Neuron (in vitro differentiated cells): ENCODE measurements at regions not wholly inside any gene's neighbourhood (a gene's known extent, or its start where the extent isn't known, plus 50 kb on each side); places are given as distances from the start of the nearest gene placed in this dataset.
"Not testable (repeated sequence)": the region's sequence is repeated elsewhere in the genome, so short reads cannot be mapped to it uniquely, and the experiment has no call there.

Experiments used
- H2AFZ ChIP-seq: one replicate; pipeline ENCODE4 v1.6.1; 2013; ENCODE audit warnings: low read depth, mild to moderate bottlenecking, inconsistent platforms, low read length, moderate library complexity
- H3K27me3 ChIP-seq: one replicate; pipeline ENCODE4 v1.6.1; 2013; ENCODE audit warnings: low read length; ENCODE audit not compliant: insufficient read depth
- H3K36me3 ChIP-seq: one replicate; pipeline ENCODE4 v1.6.1; 2013; ENCODE audit warnings: low read length; ENCODE audit not compliant: insufficient read depth
- H3K4me1 ChIP-seq: one replicate; pipeline ENCODE4 v1.6.1; 2013; ENCODE audit warnings: low read length; ENCODE audit not compliant: insufficient read depth
- H3K4me3 ChIP-seq: 2 replicates; pipeline ENCODE4 v1.5.1; 2013; ENCODE audit warnings: mild to moderate bottlenecking, low read length, moderate library complexity
- H3K9me3 ChIP-seq: one replicate; pipeline ENCODE4 v1.6.1; 2013; ENCODE audit warnings: low read length

DNA sequence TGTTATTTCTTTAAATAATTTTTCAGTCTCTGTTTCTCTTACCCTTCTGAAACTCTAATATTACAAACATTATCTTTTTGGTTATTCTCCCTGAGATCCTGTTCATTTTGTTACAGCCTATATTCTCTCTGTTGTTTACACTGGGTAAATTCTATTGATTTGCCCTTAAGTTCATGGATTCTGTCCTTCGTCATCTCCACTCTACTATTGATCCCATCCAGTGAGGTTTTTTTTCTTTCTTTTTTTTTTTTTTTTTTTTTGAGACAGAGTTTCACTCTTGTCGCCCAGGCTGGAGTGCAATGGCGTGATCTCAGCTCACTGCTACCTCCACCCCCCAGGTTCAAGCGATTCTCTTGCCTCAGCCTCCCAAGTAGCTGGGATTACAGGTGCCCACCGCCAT, 393.9 kb downstream of the ZNF674 start:
- not testable (repeated sequence) for H2AFZ ChIP-seq, H3K4me1 ChIP-seq, H3K9me3 ChIP-seq, H3K27me3 ChIP-seq, H3K36me3 ChIP-seq, H3K4me3 ChIP-seq

DNA sequence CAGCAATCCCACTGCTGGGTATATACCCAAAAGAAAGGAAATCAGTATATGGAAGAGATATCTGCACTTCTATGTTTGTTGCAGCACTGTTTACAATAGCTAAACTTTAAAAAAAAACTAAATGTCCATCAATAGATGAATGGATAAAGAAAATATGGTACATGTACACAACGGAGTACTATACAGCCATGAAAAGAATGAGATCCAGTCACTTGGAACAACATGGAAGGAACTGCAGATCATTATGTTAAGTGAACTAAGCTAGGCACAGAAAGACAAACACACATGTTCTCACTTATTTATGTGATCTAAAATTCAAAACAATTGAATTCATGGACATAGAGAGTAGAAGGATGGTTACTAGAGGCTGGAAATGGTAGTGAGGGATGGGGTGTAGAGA, 400.7 kb downstream of the ZNF674 start:
- no peaks in the 10 kb centered on the region for H3K4me1 ChIP-seq
- no peak overlapping the region for H3K4me3 ChIP-seq
- H3K27me3 ChIP-seq: no peaks in the 10 kb centered on the region
- H3K36me3 ChIP-seq: no peaks in the 10 kb centered on the region
- no peak overlapping the region for H2AFZ ChIP-seq
- no peaks in the 10 kb centered on the region for H3K9me3 ChIP-seq

DNA sequence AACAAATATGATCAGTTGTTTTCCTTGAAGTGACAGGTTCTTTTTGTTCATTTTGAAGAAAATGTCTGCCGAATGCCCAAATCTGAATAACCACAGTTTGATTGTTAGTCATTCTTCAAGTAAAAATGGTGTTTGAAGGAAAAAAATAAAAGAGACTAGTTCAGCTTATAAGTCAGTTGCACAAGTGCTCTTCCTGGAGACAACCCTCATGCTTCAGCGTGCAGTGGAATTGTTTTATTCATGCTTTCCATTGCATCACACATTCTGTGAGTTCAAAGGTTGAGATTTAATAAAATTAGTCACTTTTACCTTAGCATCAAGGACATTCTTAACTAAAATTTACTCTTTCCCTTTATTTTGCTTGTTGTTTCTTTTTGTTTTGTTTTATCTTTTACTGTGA, 404.9 kb downstream of the ZNF674 start:
- no peaks in the 10 kb centered on the region for H3K27me3 ChIP-seq
- H2AFZ ChIP-seq: no peak overlapping the region
- no peak overlapping the region for H3K4me3 ChIP-seq
- H3K4me1 ChIP-seq: no peaks in the 10 kb centered on the region
- no peaks in the 10 kb centered on the region for H3K9me3 ChIP-seq
- no peaks in the 10 kb centered on the region for H3K36me3 ChIP-seq

DNA sequence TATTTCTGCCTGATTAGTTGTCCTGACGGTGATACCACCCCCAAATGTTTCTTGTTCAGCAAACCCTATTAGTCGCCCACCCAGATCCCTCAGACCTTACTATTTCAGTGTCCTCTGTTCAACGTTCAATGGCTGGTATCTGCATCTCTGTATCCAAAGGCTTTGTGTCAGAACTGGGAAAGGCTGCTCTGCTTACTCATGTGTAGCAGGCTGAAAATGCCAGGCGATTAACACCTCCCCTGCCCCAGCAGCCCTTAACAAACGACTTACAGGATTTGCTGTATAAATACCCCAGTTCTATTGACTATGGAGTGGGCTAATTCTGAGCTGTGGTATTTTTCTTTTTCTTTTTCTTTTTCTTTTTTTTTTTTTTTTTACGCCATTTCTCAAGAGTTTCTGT, 415.0 kb downstream of the ZNF674 start:
- Histone ChIP-seq H2AFZ (no peak overlapping the region), H3K27me3 (no peaks in the 10 kb centered on the region), H3K9me3 (no peaks in the 10 kb centered on the region), H3K36me3 (no peaks in the 10 kb centered on the region), H3K4me1 (no peaks in the 10 kb centered on the region), H3K4me3 (no peak overlapping the region)

DNA sequence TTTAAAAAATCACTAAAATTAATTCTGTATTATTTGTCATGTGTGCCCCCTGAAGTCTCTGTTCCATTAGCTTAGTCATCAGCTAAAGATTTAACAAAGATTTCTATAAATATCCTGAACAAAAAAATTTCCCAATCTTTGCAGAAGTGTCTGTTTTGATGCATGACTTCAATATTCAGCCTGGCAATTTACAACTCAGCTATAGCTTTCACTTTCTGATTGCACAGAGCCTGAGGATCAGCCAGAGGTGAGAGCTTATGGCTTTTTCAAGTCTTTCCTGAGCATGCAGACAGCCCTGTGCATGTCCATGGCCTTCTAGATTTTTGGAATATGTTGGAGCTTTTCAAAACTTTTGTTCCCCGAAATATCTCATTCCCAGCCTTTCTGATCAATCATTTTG, 420.1 kb downstream of the ZNF674 start:
- Histone ChIP-seq H2AFZ (no peak overlapping the region), H3K4me1 (no peaks in the 10 kb centered on the region), H3K36me3 (no peaks in the 10 kb centered on the region), H3K4me3 (no peak overlapping the region), H3K27me3 (no peaks in the 10 kb centered on the region), H3K9me3 (no peaks in the 10 kb centered on the region)

GRCh38 chrX:46117234-46117633, 428.0 kb downstream of the ZNF674 start:
- Histone ChIP-seq H3K27me3 (no peaks in the 10 kb centered on the region), H2AFZ (no peak overlapping the region), H3K4me3 (no peak overlapping the region), H3K4me1 (no peaks in the 10 kb centered on the region), H3K36me3 (no peaks in the 10 kb centered on the region), H3K9me3 (peaks cover 2% of the 10 kb centered on the region)

- not testable (repeated sequence) for H3K4me1 ChIP-seq, H2AFZ ChIP-seq, H3K27me3 ChIP-seq, H3K36me3 ChIP-seq, H3K4me3 ChIP-seq, H3K9me3 ChIP-seq
Measured at GRCh38 chrX:46087310-46087709, 457.9 kb downstream of the ZNF674 start.

GRCh38 chrX:46080121-46080520, 465.1 kb downstream of the ZNF674 start:
- H3K27me3 ChIP-seq, H3K9me3 ChIP-seq, H3K4me1 ChIP-seq, H3K4me3 ChIP-seq, H2AFZ ChIP-seq, H3K36me3 ChIP-seq: not testable (repeated sequence)

- Histone ChIP-seq H3K27me3 (no peaks in the 10 kb centered on the region), H3K4me3 (no peak overlapping the region), H3K36me3 (no peaks in the 10 kb centered on the region), H3K9me3 (no peaks in the 10 kb centered on the region), H3K4me1 (no peaks in the 10 kb centered on the region), H2AFZ (no peak overlapping the region)
Measured at GRCh38 chrX:46072791-46073190, 472.4 kb downstream of the ZNF674 start.

DNA sequence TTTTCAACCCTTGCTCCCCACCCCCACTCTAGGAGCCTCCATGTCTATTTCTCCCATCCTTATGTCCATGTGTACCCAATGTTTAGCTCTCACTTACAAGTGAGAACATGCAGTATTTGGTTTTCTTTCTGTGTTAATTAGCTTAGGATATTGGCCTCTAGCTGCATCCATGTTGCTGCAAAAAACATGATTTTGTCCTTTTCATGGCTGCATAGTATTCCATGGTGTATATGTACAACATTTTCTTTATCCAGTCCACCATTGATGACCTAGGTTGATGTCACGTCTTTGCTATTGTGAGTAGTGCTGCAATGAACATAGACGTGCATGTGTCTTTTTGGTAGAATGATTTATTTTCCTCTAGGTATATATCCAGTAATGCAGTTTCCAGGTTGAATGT, 472.8 kb downstream of the ZNF674 start:
- H3K4me1 ChIP-seq: no peaks in the 10 kb centered on the region
- H3K9me3 ChIP-seq: no peaks in the 10 kb centered on the region
- H3K27me3 ChIP-seq: no peaks in the 10 kb centered on the region
- no peak overlapping the region for H3K4me3 ChIP-seq
- no peaks in the 10 kb centered on the region for H3K36me3 ChIP-seq
- no peak overlapping the region for H2AFZ ChIP-seq

GRCh38 chrX:46070421-46070820, 474.8 kb downstream of the ZNF674 start:
- H3K4me3 ChIP-seq: no peak overlapping the region
- no peaks in the 10 kb centered on the region for H3K27me3 ChIP-seq
- H3K9me3 ChIP-seq: no peaks in the 10 kb centered on the region
- H3K36me3 ChIP-seq: no peaks in the 10 kb centered on the region
- no peaks in the 10 kb centered on the region for H3K4me1 ChIP-seq
- H2AFZ ChIP-seq: no peak overlapping the region

DNA sequence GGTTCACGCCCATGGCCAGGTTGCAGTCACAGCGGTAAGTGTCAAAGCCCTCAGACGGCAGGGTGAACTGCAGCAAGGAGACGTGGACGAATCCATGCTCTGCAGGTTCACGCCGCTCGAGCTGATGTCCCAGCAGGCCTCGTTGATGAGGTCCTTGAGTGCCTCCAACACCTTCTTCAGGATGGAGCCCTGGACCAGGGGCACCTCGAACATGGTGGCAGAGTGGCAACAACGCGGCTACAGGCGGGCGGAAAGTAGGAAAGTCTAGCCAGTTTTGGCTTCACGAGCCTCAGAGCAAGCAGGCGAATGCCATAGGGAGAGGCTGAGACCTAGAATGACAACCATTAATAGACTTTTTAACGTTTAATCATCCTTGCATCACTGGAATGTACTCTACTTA, 485.9 kb downstream of the ZNF674 start:
- H3K36me3 ChIP-seq: no peaks in the 10 kb centered on the region
- H3K27me3 ChIP-seq: no peaks in the 10 kb centered on the region
- no peaks in the 10 kb centered on the region for H3K9me3 ChIP-seq
- no peak overlapping the region for H2AFZ ChIP-seq
- no peaks in the 10 kb centered on the region for H3K4me1 ChIP-seq
- no peak overlapping the region for H3K4me3 ChIP-seq

DNA sequence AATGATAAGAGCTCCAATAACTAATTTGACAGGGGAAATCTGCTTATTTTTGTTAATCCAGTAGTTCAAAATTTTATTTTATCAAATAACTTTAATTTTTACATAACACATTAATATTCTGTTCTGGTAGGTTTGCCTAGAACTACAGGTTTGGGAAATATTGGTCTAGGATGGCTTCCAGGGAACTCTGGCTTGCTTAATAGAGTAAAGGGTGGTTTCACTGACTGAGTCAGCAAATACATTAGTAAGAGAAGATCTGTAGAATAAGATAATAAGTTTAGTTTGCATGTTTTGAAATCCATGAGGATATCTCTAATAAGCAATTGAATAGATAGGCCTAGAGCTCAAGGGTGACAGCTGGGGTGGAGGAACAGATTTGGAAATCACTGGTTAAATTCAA, 500.7 kb downstream of the ZNF674 start:
- no peaks in the 10 kb centered on the region for H3K27me3 ChIP-seq
- H2AFZ ChIP-seq: no peak overlapping the region
- H3K36me3 ChIP-seq: no peaks in the 10 kb centered on the region
- no peak overlapping the region for H3K4me3 ChIP-seq
- no peaks in the 10 kb centered on the region for H3K4me1 ChIP-seq
- peaks cover 2% of the 10 kb centered on the region for H3K9me3 ChIP-seq

DNA sequence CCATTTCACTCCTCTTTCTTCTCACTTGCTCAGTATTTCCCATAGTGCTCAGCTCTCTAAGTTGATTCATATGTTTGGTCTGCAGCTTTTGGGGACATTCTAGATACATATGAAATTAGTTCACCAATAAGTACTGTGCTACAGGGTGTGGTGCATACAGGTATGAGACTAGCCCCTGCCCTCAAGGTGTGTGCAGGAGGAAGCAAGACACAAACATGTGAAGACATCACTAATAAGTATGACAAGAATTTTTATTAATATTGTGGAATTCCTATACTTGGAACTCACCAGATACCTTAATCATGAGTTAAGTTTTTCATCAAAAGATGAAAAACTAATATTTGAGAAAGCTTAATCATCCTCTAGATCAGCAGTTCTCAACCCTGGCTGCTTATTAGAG, 505.2 kb downstream of the ZNF674 start:
- Histone ChIP-seq H3K4me1 (no peaks in the 10 kb centered on the region), H3K27me3 (no peaks in the 10 kb centered on the region), H3K36me3 (no peaks in the 10 kb centered on the region), H2AFZ (no peak overlapping the region), H3K4me3 (no peak overlapping the region), H3K9me3 (peaks cover 2% of the 10 kb centered on the region)
